ENCODE measurements at regions not wholly inside any gene's neighbourhood (a gene's known extent, or its start where the extent isn't known, plus 50 kb on each side); places are given as distances from the start of the nearest gene placed in this dataset.
"Not testable (repeated sequence)": the region's sequence is repeated elsewhere in the genome, so short reads cannot be mapped to it uniquely, and the experiment has no call there.

GRCh38 chr7:119957335-119957734 is 315.6 kb upstream of the KCND2 start:
- no peak for FAIRE-seq
- TF ChIP-seq POLR2A (IDR thresholded peaks at IDR 0.05; ENCODE audit: low read depth, low read length) = no peak
- no peak for TF ChIP-seq POLR2AphosphoS5 (IDR thresholded peaks at IDR 0.05; ENCODE audit: low read depth, low read length)
- TF ChIP-seq TAF1 (IDR thresholded peaks at IDR 0.05; ENCODE audit: borderline replicate concordance, low read depth, low read length) = no peak
- no peak for DNase-seq (ENCODE audit: insufficient read length)

- TF ChIP-seq POLR2A (IDR thresholded peaks at IDR 0.05; ENCODE audit: low read depth, low read length) (no peak), POLR2AphosphoS5 (IDR thresholded peaks at IDR 0.05; ENCODE audit: low read depth, low read length) (no peak), TAF1 (IDR thresholded peaks at IDR 0.05; ENCODE audit: borderline replicate concordance, low read depth, low read length) (no peak)
- FAIRE-seq = no peak
- DNase-seq (ENCODE audit: insufficient read length) = no peak
These were observed 313.2 kb upstream of the KCND2 start for GRCh38 chr7:119959811-119960210.

- DNase-seq (ENCODE audit: insufficient read length) (no peak), FAIRE-seq (no peak)
- TF ChIP-seq TAF1 (IDR thresholded peaks at IDR 0.05; ENCODE audit: borderline replicate concordance, low read depth, low read length) = no peak
- no peak for TF ChIP-seq POLR2A (IDR thresholded peaks at IDR 0.05; ENCODE audit: low read depth, low read length)
- no peak for TF ChIP-seq POLR2AphosphoS5 (IDR thresholded peaks at IDR 0.05; ENCODE audit: low read depth, low read length)
These were observed 309.3 kb upstream of the KCND2 start for GRCh38 chr7:119963654-119964053.

GRCh38 chr7:119964065-119964464 is 308.9 kb upstream of the KCND2 start:
- no peak for DNase-seq (ENCODE audit: insufficient read length)
- no peak for FAIRE-seq
- no peak for TF ChIP-seq POLR2AphosphoS5 (IDR thresholded peaks at IDR 0.05; ENCODE audit: low read depth, low read length)
- no peak for TF ChIP-seq TAF1 (IDR thresholded peaks at IDR 0.05; ENCODE audit: borderline replicate concordance, low read depth, low read length)

- DNase-seq (ENCODE audit: insufficient read length) = no peak
- TF ChIP-seq TAF1 (IDR thresholded peaks at IDR 0.05; ENCODE audit: borderline replicate concordance, low read depth, low read length) (no peak), POLR2A (IDR thresholded peaks at IDR 0.05; ENCODE audit: low read depth, low read length) (no peak), POLR2AphosphoS5 (IDR thresholded peaks at IDR 0.05; ENCODE audit: low read depth, low read length) (no peak)
- FAIRE-seq = no peak
These were observed 308.0 kb upstream of the KCND2 start for GRCh38 chr7:119964788-119965542.

GRCh38 chr7:119967221-119967620 is 305.8 kb upstream of the KCND2 start:
- TF ChIP-seq POLR2AphosphoS5 (IDR thresholded peaks at IDR 0.05; ENCODE audit: low read depth, low read length) (no peak), POLR2A (IDR thresholded peaks at IDR 0.05; ENCODE audit: low read depth, low read length) (no peak), TAF1 (IDR thresholded peaks at IDR 0.05; ENCODE audit: borderline replicate concordance, low read depth, low read length) (no peak)
- no peak for DNase-seq (ENCODE audit: insufficient read length)
- FAIRE-seq = no peak

GRCh38 chr7:119968411-119968810 is 304.6 kb upstream of the KCND2 start:
- not testable (repeated sequence) for DNase-seq (ENCODE audit: insufficient read length); FAIRE-seq

GRCh38 chr7:119969054-119969453 is 303.9 kb upstream of the KCND2 start:
- no peak for TF ChIP-seq POLR2AphosphoS5 (IDR thresholded peaks at IDR 0.05; ENCODE audit: low read depth, low read length)
- no peak for TF ChIP-seq TAF1 (IDR thresholded peaks at IDR 0.05; ENCODE audit: borderline replicate concordance, low read depth, low read length)
- no peak for TF ChIP-seq POLR2A (IDR thresholded peaks at IDR 0.05; ENCODE audit: low read depth, low read length)
- DNase-seq (ENCODE audit: insufficient read length) = no peak
- FAIRE-seq = no peak

GRCh38 chr7:119969763-119970162 is 303.2 kb upstream of the KCND2 start:
- no peak for FAIRE-seq
- DNase-seq (ENCODE audit: insufficient read length) = no peak
- TF ChIP-seq POLR2AphosphoS5 (IDR thresholded peaks at IDR 0.05; ENCODE audit: low read depth, low read length) (no peak), POLR2A (IDR thresholded peaks at IDR 0.05; ENCODE audit: low read depth, low read length) (no peak), TAF1 (IDR thresholded peaks at IDR 0.05; ENCODE audit: borderline replicate concordance, low read depth, low read length) (no peak)

GRCh38 chr7:119974972-119975371 is 298.0 kb upstream of the KCND2 start:
- TF ChIP-seq POLR2AphosphoS5 (IDR thresholded peaks at IDR 0.05; ENCODE audit: low read depth, low read length) = no peak
- FAIRE-seq (no peak), DNase-seq (ENCODE audit: insufficient read length) (no peak)

- TF ChIP-seq POLR2AphosphoS5 (IDR thresholded peaks at IDR 0.05; ENCODE audit: low read depth, low read length) (no peak), TAF1 (IDR thresholded peaks at IDR 0.05; ENCODE audit: borderline replicate concordance, low read depth, low read length) (no peak), POLR2A (IDR thresholded peaks at IDR 0.05; ENCODE audit: low read depth, low read length) (no peak)
- DNase-seq (ENCODE audit: insufficient read length) (no peak), FAIRE-seq (no peak)
These were observed 290.1 kb upstream of the KCND2 start for GRCh38 chr7:119982884-119983283.

GRCh38 chr7:119983468-119983867 is 289.5 kb upstream of the KCND2 start:
- DNase-seq (ENCODE audit: insufficient read length) = no peak
- TF ChIP-seq POLR2A (IDR thresholded peaks at IDR 0.05; ENCODE audit: low read depth, low read length) (no peak), POLR2AphosphoS5 (IDR thresholded peaks at IDR 0.05; ENCODE audit: low read depth, low read length) (no peak), TAF1 (IDR thresholded peaks at IDR 0.05; ENCODE audit: borderline replicate concordance, low read depth, low read length) (no peak)
- FAIRE-seq = no peak

- no peak for TF ChIP-seq POLR2AphosphoS5 (IDR thresholded peaks at IDR 0.05; ENCODE audit: low read depth, low read length)
- no peak for TF ChIP-seq TAF1 (IDR thresholded peaks at IDR 0.05; ENCODE audit: borderline replicate concordance, low read depth, low read length)
- TF ChIP-seq POLR2A (IDR thresholded peaks at IDR 0.05; ENCODE audit: low read depth, low read length) = no peak
- FAIRE-seq (no peak), DNase-seq (ENCODE audit: insufficient read length) (no peak)
These were observed 288.7 kb upstream of the KCND2 start for GRCh38 chr7:119984247-119984646.

Measured in GM12892 (cell line).